NOMO-1 treated with dmso at 0.1 percent for 144 hours (cell line): ENCODE measurements at regions not wholly inside any gene's neighbourhood (a gene's known extent, or its start where the extent isn't known, plus 50 kb on each side); places are given as distances from the start of the nearest gene placed in this dataset.
A peak's percentile ranks its signal among the peaks of the same experiment; 100 is the strongest.

Experiments used
- DNase-seq: peaks from one replicate; lab custom pipeline; 2025; ENCODE audit not compliant: unreplicated experiment; lab: John Stamatoyannopoulos, UW

DNA sequence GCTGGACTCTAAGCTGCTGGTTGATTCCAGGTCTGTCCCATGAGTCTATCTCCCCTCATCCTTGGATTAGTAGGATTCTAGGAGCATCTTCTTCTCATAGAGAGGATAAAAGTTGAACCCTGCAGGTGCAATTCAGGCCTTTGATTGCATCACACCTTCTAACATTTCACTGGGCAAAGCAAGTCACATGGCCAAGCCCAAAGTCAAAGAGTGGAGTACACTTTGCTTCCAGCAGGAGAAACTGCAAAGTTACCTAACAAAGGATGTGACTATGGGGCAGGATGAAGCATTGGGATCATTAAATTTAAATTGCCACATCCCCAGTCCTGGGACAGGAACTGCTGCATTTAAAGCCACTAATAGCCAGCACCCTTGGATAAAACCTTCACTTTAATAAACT is 51.0 kb upstream of the EGFLAM start:
- no peak for DNase-seq

- DNase-seq, result no peak
Measured at GRCh38 chr5:38202741-38203140, 55.6 kb upstream of the EGFLAM start.

DNA sequence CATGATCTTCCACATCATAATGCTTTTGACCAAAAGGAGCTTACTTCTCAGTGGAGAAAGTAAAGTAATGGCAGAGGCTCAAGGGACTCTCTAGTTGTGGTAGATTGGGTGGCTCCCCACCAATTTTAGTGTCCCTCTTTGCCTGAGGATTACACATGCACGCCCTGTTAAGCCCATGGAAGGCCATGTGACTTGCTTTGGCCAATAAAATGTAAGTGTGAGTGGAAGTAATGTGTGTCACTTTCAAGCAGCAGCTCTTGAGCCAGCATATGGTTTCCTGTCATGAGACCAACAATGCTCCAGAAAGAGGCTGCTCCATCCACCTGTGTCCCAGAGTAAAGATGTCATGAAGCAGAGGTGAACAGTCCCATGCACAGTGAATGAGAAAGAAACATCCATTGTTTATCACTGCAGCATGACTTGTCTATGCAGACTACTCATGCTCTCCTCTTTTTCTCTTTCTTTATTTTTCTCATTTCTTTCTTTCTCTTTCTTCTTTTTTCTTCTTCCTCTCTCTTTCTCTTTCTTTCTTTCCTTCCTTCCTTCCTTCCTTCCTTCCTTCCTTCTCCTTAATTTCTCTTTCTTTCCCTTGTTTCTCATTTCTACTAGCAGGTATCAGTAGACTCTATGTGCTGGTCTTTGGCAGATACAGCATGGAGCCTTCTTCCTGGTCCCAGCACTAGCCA is 57.3 kb upstream of the EGFLAM start:
- no peak for DNase-seq

DNA sequence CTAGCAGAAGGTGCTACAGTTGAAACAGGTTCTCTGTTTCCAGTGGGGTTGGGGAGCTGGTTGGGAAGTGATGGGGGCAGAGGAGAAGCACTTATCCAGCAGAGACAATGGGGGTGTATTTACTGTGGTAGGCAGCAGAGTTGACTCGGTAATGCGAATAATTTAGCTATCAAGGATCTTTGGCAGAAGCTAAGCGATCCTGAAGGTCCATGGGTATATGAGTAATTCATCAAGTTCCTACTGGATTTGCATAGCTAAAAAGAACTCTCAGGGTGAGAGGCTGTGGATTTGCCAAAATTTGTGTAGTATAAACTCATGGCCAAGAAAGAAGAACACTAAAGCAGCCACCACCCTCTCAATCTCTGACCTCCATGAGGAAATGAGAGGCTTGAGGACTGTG is 61.2 kb upstream of the EGFLAM start:
- DNase-seq, result no peak

GRCh38 chr5:38193015-38193581 is 65.3 kb upstream of the EGFLAM start:
- peak; percentile 55 for DNase-seq

- DNase-seq, result no peak
Measured at GRCh38 chr5:38191693-38192092, 66.7 kb upstream of the EGFLAM start.

DNA sequence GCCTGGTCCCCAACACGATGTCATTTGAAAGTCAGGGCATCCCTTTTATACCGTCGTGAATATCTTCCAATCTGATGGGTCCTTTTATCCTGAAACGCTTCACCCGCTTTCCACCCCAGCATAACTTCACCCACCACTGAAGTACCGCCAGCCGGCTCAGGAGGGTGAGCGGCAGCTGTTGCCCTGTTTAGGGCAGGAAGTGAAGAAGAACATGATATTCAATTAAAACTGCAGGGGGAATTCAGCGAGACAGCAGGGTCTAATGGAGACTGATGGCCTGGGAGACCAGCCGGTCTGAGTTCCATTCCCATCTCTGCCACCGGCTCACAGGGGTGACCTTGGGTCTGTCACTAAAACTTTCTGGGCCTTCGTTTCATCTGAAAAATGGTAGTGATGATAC is 68.2 kb upstream of the EGFLAM start:
- no peak for DNase-seq

DNA sequence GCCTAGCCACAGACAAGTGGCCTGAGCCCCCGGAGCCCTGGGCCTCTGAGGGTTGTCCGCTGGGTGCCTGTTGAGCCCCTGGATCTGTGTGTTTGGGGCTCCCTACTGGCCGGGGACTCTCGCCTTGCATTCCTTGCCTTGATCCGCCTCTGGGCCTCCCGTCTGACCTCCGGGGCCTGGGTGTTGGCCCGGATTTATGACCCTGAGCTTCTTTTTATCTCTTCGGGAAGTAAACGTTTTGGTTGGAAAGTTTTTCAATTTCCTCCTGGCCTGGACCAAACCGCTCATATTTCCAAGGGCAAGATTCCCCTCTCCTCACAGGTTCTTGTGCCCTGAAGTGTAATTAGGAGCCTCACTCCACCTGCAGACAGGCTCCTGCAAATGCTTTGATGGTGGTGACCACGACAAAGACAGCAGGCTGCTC is 69.3 kb upstream of the EGFLAM start:
- DNase-seq, result no peak

DNA sequence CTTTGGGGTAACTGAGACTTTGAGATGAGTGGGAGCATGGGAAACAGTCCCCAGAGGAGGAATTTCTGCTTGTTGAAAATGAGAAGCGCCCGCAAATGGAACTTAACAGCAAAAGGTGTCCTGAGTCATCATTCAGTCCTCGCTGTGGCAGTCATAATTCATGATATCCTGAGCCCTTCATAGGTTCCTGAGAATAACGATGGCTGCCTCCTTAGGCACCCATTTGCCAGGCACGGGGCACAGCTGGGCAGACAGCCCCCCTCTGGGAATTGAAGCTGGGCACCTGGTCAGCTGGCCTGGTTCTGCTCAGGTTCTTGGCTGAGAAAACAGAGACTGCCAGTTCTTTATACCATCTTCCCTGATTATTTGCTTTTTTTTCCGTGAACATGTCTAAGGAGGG is 69.8 kb upstream of the EGFLAM start:
- DNase-seq, result no peak

GRCh38 chr5:38187532-38187931 is 70.8 kb upstream of the EGFLAM start:
- DNase-seq, result no peak

DNA sequence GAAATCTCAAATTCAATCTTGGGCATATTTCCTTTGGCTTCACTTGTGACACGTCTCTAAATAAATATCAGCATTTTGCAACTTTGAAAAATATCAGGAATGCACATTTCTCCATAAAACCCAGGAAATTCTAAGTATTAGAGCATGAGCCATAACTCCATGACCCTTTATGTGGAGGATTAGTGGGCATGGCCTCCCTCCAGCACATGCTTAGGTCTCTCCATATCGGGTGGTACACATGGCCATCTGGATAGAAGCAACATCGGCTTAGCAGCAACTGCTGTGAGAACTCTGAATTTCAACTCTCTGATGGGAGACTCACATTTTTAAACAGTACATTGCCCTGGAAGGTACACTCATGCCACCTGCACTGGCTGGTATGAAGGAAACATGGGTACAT is 73.7 kb upstream of the EGFLAM start:
- no peak for DNase-seq

DNA sequence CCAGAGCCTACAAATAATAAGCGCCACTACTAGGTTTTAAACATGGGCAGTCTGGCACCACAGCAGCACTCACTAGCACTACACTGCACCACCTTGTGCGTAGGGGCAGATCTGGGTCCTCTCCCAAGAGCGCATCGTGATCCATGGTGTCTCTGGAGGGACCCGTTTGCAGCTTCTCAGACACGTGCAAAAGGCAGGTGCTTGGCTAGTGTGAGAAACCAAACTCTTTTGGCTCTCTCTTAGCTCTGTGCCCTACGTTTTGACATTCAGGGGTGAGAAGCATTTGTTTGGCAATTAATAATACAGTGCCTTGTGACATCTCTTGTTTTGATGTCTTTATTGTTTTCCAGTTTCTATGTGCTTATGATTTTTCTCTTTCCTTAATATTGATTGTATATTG is 75.4 kb upstream of the EGFLAM start:
- DNase-seq, result no peak

- DNase-seq, result no peak
Measured at GRCh38 chr5:38168029-38168428, 90.3 kb upstream of the EGFLAM start.

GRCh38 chr5:38167562-38167996 is 90.8 kb upstream of the EGFLAM start:
- no peak for DNase-seq

DNA sequence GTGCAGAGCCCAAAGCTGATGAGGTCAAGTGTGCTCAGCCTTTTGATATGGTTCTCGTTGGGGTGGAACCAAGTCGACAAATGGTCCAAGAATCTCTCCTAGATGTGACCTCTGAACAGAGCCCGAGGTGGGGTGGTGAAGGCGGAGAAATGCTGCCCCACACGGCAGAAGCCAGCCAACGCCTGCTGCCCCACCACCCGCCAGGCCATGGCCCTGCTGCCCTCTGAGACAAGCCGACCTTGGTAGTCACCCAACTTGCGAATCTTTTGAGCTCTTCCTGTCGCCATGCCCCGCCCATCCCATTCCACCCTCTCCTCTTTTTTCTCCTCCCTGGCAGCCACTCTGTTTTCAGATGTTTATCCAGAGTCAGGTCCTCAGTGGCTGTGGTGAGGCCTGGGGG is 91.5 kb upstream of the EGFLAM start:
- DNase-seq, result no peak

DNA sequence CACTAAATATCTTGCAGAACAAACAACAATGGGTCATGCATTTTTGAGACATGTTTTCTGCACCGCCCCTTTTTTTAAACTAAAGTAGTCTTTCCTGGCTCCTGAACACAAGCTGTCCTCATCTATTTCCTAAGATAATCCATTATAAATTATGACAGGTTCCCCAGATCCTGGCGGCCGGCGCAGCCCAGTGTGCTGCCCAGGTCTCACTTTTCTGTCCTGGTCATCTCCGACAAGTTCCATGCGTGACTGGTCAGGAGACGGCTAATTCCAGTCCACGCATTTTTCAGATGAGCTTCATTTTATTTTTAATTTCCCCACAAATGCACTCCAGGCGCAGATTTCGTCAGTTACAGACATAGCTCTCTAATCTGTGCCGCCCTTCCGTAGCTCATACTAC is 92.9 kb upstream of the EGFLAM start:
- no peak for DNase-seq

- DNase-seq, result no peak
Measured at GRCh38 chr5:38164776-38165399, 93.5 kb upstream of the EGFLAM start.

- no peak for DNase-seq
Measured at GRCh38 chr5:38163636-38164237, 94.6 kb upstream of the EGFLAM start.

DNA sequence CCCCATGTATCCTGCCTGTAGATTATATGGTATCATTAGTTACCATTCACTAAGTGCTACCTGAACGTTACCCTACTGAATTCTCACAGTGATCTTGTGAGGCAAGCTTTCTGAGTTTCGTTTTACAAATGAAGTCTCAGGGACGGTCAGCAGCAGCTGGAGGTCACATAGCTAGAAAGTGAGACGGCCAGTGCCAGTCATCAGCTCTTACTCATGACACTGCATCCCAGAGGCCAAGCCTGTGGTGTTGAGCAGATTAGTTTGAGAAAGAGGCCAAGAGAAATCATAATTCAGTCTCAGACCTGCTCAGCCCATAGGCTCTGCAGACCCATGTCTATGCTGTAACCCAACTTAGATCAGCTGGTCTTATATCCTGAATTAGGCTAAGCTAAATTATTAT is 95.7 kb upstream of the EGFLAM start:
- DNase-seq, result no peak

- no peak for DNase-seq
Measured at GRCh38 chr5:38157024-38157423, 101.3 kb upstream of the EGFLAM start.

DNA sequence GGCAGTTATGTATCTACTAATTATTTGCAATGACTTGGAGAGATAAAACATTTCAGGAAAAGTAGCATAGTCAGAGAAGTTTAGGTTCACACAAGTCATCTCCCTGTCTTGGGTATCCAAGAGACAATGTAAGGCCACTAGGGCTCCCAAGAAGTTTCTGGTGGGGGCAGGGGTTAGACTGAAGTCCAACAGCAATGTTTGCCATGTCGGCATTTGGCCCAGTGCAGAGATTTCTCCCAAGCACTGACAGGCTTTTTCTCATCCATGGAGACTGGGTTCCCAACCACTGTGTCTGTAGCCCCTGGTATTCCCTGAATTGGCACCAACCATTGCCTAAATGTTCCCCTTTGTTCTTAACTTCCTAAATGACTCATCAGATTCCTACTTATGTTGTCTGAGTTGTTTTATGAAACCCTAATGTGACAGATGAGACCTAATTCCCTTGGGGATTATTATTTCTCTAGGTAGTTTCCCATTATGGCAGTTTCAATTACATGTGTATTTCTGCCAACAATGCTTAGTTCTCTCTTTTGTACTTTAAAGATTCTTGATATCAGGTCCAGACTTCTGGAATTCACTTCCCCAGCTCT is 103.6 kb upstream of the EGFLAM start:
- no peak for DNase-seq

- no peak for DNase-seq
Measured at GRCh38 chr5:38151878-38152277, 106.5 kb upstream of the EGFLAM start.
